IMR-90 (cell line): ENCODE measurements at regions not wholly inside any gene's neighbourhood (a gene's known extent, or its start where the extent isn't known, plus 50 kb on each side); places are given as distances from the start of the nearest gene placed in this dataset.

Source experiments
- MAFK ChIP-seq: IDR thresholded peaks from 2 replicates; pipeline ENCODE4 v1.6.1; 2012; ENCODE audit warnings: low read depth, low read length, improper control_type of control experiment
- MXI1 ChIP-seq: IDR thresholded peaks from 2 replicates; pipeline ENCODE4 v1.6.1; 2012; ENCODE audit warnings: low read depth, mild to moderate bottlenecking, low read length, moderate library complexity, borderline replicate concordance
- NFE2L2 ChIP-seq: fragments of 150-350 bp; IDR thresholded peaks from 2 replicates; pipeline ENCODE4 v1.6.1; 2016; ENCODE audit warnings: low read depth, mild to moderate bottlenecking, low read length
- POLR2A ChIP-seq: IDR thresholded peaks from 2 replicates; pipeline ENCODE4 v1.6.1; 2012; ENCODE audit warnings: mild to moderate bottlenecking, low read depth, low read length
- RAD21 ChIP-seq: IDR thresholded peaks from 2 replicates; pipeline ENCODE4 v1.6.1; 2012; ENCODE audit warnings: low read length, improper control_type of control experiment
- SMC3 ChIP-seq: fragments of 150-350 bp; IDR thresholded peaks from 2 replicates; pipeline ENCODE4 v1.6.1; 2016; ENCODE audit warnings: low read depth, mild to moderate bottlenecking, antibody characterized with exemption, low read length, moderate library complexity
- TF ChIP-seq, protein P1 (sequence below): conservative IDR thresholded peaks from 2 replicates; pipeline ENCODE4 v1.5.1; 2012; ENCODE audit warnings: mild to moderate bottlenecking, low read depth, low read length, improper control_type of control experiment

DNA sequence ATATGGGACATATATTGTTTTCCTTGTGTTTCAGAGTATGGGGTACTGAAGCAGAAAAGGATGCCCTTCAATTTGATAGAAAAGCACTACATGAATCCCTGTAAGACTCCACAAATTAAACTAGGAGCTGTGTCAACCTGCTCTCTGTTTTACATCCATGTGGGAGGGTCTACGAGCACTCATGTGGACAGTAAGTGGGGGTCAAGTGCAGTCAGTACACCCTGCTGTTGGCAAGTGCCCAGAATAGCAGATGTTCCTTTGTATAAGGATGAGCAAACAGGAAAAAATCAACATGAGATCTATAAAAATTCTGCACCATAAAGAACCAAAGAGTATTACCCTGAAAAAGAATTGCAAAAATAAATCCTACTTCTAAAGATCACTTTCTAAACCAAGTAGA is 659.9 kb downstream of the SI start:
- TF ChIP-seq MAFK (no peak), SMC3 (no peak), POLR2A (no peak), NFE2L2 (no peak), MXI1 (no peak), RAD21 (no peak)
- TF ChIP-seq, protein P1, sequence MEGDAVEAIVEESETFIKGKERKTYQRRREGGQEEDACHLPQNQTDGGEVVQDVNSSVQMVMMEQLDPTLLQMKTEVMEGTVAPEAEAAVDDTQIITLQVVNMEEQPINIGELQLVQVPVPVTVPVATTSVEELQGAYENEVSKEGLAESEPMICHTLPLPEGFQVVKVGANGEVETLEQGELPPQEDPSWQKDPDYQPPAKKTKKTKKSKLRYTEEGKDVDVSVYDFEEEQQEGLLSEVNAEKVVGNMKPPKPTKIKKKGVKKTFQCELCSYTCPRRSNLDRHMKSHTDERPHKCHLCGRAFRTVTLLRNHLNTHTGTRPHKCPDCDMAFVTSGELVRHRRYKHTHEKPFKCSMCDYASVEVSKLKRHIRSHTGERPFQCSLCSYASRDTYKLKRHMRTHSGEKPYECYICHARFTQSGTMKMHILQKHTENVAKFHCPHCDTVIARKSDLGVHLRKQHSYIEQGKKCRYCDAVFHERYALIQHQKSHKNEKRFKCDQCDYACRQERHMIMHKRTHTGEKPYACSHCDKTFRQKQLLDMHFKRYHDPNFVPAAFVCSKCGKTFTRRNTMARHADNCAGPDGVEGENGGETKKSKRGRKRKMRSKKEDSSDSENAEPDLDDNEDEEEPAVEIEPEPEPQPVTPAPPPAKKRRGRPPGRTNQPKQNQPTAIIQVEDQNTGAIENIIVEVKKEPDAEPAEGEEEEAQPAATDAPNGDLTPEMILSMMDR = no peak
